ENCODE measurements at regions not wholly inside any gene's neighbourhood (a gene's known extent, or its start where the extent isn't known, plus 50 kb on each side); places are given as distances from the start of the nearest gene placed in this dataset.
"Not testable (repeated sequence)": the region's sequence is repeated elsewhere in the genome, so short reads cannot be mapped to it uniquely, and the experiment has no call there.

DNA sequence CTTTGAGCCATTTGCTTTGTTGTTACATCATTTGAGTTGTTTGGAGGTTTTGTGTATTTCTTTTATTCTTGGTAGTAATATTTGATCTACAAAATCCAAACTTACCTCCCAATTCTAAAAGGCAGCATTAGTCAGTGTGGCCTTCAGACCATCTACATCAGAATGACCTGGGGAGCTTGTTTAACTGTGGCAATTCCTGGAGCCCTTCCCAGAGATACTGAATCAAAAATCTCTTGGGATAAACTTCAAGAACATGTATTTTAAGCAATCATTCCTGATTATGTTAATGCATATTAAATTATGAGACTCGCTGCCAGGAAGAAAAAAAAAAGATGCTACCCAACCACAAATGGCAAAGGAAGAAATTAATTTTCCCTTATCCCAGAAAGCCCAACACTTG lies 268.9 kb upstream of the PDE4D start:
- DNase-seq = no peak

GRCh38 chr5:60161340-60161934 lies 267.9 kb upstream of the PDE4D start:
- no peak for DNase-seq

GRCh38 chr5:60149081-60149480 lies 255.6 kb upstream of the PDE4D start:
- no peak for DNase-seq

- DNase-seq = no peak
Measured at GRCh38 chr5:60148366-60148765, 254.8 kb upstream of the PDE4D start.

DNA sequence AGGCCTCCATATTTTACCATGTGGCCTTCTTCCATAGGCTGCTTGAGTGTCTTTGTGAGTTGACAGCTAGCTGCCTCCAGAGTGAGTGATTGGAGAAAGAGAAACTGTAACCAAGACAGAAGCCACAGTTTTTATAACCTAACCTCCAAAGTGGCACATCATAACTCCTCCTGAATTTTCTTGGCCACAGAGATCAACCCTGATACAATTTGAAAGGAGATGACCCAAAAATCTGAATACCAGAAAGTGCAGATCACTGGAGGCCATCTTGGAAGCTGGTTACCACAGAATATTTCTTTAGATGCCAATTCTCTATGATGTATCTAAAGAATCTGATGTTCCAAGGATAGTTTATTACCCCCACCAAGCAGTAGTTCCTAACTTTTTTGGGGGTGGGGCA lies 254.3 kb upstream of the PDE4D start:
- DNase-seq = no peak

GRCh38 chr5:60143942-60144549 lies 250.5 kb upstream of the PDE4D start:
- no peak for DNase-seq

DNA sequence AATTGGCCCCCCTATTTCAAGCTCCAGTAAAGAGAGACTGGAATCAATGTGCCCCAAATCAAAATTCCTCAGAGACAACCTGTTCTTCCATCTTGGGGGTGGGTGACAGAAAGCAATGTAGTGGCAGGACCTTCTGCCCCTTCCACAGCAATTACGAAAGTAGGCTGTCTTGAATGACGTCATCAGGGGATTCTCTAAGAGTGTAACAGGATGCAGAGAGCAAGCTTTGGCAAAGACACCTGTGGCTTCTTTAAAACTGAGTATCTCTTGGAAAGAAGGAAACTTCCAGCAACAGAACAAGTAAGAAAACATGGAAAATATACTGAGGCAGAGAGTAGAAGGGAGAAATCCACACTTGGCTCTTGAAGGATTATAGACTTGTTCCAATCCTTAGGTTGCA lies 247.6 kb upstream of the PDE4D start:
- no peak for DNase-seq

DNA sequence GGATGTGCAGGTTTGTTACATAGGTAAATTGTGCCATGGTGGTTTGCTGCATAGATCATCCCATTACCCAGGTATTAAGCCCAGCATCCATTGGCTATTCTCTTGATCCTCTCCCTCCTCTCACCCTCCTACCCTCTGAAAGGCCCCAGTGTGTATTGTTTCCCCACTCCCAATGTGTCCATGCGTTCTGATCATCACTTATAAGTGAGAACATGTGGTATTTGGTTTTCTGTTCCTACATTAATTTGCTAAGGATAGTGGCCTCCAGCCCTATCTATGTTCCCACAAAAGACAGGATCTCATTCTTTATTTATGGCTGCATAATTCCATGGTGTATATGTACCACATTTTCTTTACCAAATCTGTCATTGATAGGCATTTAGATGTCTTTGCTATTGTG lies 243.3 kb upstream of the PDE4D start:
- DNase-seq = no peak

GRCh38 chr5:60131504-60131903 lies 238.0 kb upstream of the PDE4D start:
- no peak for DNase-seq

DNA sequence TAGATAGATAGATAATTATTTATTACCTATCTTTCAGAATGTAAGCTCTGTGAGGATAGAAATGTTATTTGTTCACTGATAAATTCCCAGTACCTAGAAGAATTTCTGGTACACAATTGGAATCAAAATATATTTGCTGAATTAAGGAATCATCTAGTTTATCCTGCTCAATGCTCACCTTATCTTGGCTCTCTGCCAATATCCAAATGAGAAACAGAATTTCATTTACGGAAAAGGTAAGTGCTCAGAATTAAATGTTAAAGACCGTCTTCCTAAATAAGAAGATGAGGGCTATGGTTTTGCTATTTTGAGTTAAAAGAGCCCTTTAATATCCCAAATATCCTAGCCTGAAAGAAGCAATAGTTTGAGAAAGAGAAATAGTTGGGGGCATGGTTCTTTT lies 232.1 kb upstream of the PDE4D start:
- no peak for DNase-seq

DNA sequence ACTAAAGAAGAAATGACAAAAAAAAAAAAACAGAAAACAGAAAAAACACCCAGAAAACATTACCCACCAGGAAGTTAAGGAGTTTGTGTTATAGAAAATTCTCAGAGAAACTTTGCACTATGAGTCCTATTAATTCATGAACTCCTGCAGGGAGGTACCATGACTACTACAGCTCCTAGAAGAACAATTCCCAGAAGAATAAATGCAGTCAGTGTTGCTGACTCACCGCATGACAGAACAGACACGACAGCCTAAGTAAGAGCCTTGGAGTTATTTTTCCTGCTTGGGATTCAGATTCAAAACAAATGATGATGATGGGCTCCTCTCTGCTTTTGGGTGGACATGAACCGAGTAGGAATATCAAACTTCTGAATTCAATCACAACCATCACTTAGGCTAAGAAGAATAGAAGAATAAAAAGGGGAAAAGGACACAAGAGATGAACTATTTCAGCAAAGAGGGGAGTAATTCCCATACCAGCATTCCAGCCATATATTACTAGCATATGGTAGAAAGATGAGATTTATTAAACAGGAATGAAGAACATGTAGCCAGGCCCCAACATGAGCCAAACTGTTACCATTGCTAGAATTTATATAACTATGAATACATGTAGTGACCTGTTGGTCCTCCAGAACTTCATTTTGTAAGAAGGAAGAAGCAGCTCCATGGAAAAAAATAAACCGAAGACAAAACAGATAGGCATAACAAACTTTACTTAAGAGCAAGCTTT lies 209.6 kb upstream of the PDE4D start:
- DNase-seq = no peak

GRCh38 chr5:60101573-60101972 lies 208.0 kb upstream of the PDE4D start:
- no peak for DNase-seq

DNA sequence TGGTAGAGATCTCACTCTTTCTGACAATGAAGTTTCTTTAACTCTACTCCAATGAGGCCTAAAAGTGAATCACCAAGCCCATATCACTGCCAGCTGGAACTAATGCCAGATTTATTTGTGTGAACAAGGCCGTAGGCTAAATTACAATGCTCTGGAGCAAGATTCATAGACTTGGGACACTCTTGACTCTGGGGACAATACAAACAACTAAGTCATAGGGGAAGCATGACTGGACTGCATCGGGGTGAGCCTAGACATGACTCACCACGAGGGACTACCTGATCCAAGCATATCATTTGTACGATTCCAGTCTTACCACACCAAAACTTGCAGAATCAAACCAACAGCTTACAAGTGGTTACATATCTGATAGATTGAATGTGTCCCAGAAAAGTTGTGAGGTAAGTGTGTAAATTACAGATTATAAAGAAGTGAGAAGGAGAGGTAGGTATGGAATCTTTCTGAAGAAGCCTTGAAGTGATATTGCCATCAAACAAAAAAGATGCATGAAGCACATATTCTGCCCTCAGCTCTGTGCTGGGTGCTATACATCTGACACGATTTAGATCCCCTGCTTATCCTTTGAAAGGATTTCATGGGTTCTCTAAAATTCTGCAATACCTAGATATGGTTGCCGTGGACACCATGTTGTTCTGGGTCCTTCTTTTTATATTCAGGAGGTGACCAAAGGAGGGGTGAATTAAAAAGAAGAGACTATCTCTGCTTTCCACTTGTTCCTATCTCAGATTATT lies 199.3 kb upstream of the PDE4D start:
- no peak for DNase-seq

- no peak for DNase-seq
Measured at GRCh38 chr5:60086583-60086982, 193.1 kb upstream of the PDE4D start.

GRCh38 chr5:60084226-60084625 lies 190.7 kb upstream of the PDE4D start:
- DNase-seq = no peak

DNA sequence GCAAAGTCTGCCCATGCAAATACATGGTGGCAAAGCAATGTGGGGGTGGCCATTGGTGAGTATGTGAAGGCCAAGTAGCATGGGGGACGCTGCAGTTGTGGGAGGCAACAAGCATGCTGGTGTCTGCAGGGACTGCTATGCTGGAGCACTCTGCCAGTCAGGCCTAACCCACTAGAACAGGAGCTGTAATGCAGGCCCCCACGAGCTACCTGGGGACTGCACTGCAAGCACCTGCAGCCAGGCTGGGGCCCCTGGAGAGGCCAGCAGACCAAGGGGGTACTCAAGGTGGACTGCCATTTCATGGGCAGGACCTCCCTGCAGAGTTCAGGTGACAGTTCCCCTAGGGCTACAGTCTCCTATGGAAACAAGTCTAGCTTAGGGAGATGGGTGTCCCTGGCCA lies 183.8 kb upstream of the PDE4D start:
- DNase-seq = no peak

DNA sequence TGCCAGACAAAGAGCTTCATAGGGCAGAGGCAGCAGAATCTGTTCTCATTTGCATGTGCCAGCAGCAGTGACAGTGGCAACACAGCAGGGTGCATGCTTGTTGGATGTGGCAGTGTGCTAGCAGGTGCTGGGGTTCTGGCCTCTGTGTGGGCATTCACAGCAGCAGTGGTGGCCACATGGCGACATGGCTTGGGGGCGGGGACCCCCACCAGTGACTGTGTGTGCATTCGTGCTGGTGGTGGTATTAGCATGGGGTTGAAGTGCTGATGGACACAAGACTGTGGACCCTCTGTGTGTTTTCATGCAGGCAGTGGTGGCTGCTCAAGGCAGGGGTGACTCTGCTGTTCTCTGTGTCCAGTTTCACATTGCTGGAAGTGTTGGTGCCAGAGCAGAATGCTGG lies 183.2 kb upstream of the PDE4D start:
- DNase-seq = no peak

- no peak for DNase-seq
Measured at GRCh38 chr5:60066502-60066901, 173.0 kb upstream of the PDE4D start.

GRCh38 chr5:60060389-60060788 lies 166.9 kb upstream of the PDE4D start:
- no peak for DNase-seq

- DNase-seq = no peak
Measured at GRCh38 chr5:60056191-60056590, 162.7 kb upstream of the PDE4D start.

- DNase-seq = no peak
Measured at GRCh38 chr5:60055168-60055567, 161.6 kb upstream of the PDE4D start.

DNA sequence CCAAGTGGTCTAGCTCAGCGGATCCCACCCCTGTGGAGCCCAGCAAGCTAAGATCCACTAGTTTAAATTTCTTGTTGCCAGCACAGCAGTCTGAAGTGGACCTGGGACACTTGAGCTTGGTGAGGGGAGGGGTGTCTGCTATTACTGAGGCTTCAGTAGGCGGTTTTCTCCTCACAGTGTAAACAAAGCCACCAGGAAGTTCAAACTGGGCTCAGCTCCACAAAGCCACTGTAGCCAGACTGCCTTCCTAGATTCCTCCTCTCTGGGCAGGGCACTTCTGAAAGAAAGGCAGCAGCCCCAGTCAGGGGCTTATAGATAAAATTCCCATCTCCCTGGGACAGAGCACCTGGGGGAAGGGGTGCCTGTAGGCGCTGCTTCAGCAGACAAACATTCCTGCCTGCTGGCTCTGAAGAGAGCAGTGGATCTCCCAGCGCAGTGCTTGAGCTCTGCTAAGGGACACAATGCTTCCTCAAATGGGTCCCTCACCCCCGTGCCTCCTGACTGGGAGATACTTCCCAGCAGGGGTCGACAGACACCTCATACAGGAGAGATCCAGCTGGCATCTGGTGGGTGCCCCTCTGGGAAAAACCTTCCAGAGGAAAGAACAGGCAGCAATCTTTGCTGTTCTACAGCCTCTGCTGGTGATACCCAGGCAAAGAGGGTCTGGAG lies 148.6 kb upstream of the PDE4D start:
- DNase-seq = not testable (repeated sequence)

DNA sequence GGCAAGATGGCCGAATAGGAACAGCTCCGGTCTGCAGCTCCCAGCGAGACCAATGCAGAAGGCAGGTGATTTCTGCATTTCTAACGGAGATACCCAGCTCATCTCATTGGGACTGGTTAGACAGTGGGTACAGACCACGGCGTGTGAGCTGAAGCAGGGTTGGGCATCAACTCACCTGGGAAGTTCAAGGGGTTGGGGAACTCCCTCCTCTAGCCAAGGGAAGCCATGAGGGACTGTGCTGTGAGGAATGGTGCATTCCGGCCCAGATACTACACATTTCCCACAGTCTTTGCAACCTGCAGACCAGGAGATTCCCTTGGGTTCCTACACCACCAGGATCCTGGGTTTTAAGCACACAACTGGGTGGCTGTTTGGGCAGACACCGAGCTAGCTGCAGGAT lies 148.0 kb upstream of the PDE4D start:
- DNase-seq = not testable (repeated sequence)
